Activated B cell treated with CpG ODN at 0.5 μM for 24 hours (primary cell): ENCODE measurements at regions not wholly inside any gene's neighbourhood (a gene's known extent, or its start where the extent isn't known, plus 50 kb on each side); places are given as distances from the start of the nearest gene placed in this dataset.

Experiments used
- ATAC-seq: fragments of 200-7000 bp; cut with Tn5 transposase; one replicate; pipeline ENCODE4 v1.10.0; 2021; ENCODE audit warnings: low read depth, mild to moderate bottlenecking, moderate library complexity
- CTCF ChIA-PET: fragments of 350-600 bp; sonication (Branson Sonifier 250); formaldehyde crosslinking; loops from one replicate; lab custom pipeline; 2021; ENCODE audit warnings: antibody characterized with exemption; lab: Charles Lee
- POLR2A ChIA-PET: fragments of 350-600 bp; sonication (Branson Sonifier 250); formaldehyde crosslinking; loops from one replicate; lab custom pipeline; 2021; ENCODE audit warnings: antibody characterized with exemption; lab: Charles Lee
- DNase-seq: peaks from one replicate; pipeline ENCODE4 v3.0.0; 2022
- H3K27ac Mint-ChIP-seq: one replicate; pipeline ENCODE4 v1.8.0; 2020; ENCODE audit warnings: mixed read lengths
- H3K27me3 Mint-ChIP-seq: one replicate; pipeline ENCODE4 v1.8.0; 2021; ENCODE audit warnings: mixed read lengths
- H3K36me3 Mint-ChIP-seq: one replicate; pipeline ENCODE4 v1.8.0; 2021; ENCODE audit warnings: low read depth, mixed read lengths
- H3K4me1 Mint-ChIP-seq: one replicate; pipeline ENCODE4 v1.8.0; 2021; ENCODE audit warnings: mixed read lengths
- H3K4me3 Mint-ChIP-seq: one replicate; pipeline ENCODE4 v1.8.0; 2020; ENCODE audit warnings: mild to moderate bottlenecking, mixed read lengths
- H3K9me3 Mint-ChIP-seq: one replicate; pipeline ENCODE4 v1.8.0; 2020; ENCODE audit warnings: mixed read lengths
- intact Hi-C: fragments of 100-400 bp; cut with micrococcal nuclease; formaldehyde crosslinking; loops from one replicate; pipeline ENCODE4 v1.15.1; 2024
- TF ChIP-seq, protein P1 (sequence below): fragments of 200-600 bp; IDR thresholded peaks from one replicate; pipeline ENCODE4 v1.8.0; 2022; ENCODE audit warnings: antibody characterized with exemption, mild to moderate bottlenecking

DNA sequence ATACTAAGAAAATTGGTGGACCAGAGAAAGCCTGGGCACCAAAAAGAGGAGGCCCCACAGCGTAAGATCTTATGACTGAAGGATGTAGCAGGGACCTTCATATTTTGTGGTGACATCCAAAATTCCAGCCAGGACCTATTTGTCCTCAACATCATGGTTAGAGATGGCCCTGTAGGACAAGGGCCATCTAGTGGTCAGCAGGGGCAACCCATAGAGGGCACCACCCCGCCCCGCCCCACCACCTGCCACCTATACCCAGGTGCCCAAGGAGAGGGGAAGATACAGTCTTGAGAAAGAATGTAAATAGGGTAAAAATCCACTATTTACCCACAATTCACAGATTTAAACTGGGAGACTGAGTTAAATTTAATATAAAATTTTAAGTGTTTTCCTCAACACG lies 59.6 kb upstream of the TMEM163 start:
- DNase-seq, result no peak
- H3K9me3 Mint-ChIP-seq, result no peaks in the 10 kb centered on the region
- no peaks in the 10 kb centered on the region for H3K36me3 Mint-ChIP-seq
- no peak overlapping the region for H3K27ac Mint-ChIP-seq
- TF ChIP-seq, protein P1, sequence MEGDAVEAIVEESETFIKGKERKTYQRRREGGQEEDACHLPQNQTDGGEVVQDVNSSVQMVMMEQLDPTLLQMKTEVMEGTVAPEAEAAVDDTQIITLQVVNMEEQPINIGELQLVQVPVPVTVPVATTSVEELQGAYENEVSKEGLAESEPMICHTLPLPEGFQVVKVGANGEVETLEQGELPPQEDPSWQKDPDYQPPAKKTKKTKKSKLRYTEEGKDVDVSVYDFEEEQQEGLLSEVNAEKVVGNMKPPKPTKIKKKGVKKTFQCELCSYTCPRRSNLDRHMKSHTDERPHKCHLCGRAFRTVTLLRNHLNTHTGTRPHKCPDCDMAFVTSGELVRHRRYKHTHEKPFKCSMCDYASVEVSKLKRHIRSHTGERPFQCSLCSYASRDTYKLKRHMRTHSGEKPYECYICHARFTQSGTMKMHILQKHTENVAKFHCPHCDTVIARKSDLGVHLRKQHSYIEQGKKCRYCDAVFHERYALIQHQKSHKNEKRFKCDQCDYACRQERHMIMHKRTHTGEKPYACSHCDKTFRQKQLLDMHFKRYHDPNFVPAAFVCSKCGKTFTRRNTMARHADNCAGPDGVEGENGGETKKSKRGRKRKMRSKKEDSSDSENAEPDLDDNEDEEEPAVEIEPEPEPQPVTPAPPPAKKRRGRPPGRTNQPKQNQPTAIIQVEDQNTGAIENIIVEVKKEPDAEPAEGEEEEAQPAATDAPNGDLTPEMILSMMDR, result no peak
- peaks cover 5% of the 10 kb centered on the region for H3K4me1 Mint-ChIP-seq
- ATAC-seq, result no peak
- ChIA-PET CTCF (interaction anchor here (1.3 kb wide), 1 partner anchor 327 kb away, joined by 4 read pairs; no protein-coding TSS in a partner anchor), POLR2A (no interaction called here)
- H3K4me3 Mint-ChIP-seq, result no peak overlapping the region
- intact Hi-C loops, result loop anchor here (10.0 kb wide), 1 partner anchor 194 kb away; no protein-coding TSS in a partner anchor
- no peaks in the 10 kb centered on the region for H3K27me3 Mint-ChIP-seq

DNA sequence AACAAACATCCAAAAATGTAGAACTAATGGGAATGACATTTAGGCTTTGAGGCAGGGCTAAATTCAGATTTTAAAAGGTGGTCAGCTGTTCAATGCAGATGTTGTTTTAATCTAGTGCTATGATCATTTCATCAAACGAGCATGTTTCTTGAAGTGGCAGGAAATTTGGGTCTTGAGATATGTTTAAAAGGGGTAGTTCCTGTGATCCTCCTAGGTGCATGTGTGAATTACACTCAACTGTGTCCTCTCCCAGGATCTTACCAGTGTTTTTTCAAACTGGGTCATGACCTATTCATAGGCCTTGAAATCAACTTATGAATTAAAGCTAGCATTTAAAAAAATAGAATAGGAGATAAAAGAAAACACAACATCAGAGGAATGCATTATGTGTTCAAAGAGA lies 57.4 kb upstream of the ACMSD start:
- Mint-ChIP-seq H3K27me3 (no peaks in the 10 kb centered on the region), H3K36me3 (no peaks in the 10 kb centered on the region), H3K4me1 (peaks cover 8% of the 10 kb centered on the region), H3K27ac (no peak overlapping the region), H3K4me3 (no peak overlapping the region), H3K9me3 (no peaks in the 10 kb centered on the region)
- intact Hi-C loops, result no loop called here
- TF ChIP-seq, protein P1, result no peak
- DNase-seq, result no peak
- ATAC-seq, result no peak
- CTCF ChIA-PET, result no interaction called here
- POLR2A ChIA-PET, result no interaction called here

DNA sequence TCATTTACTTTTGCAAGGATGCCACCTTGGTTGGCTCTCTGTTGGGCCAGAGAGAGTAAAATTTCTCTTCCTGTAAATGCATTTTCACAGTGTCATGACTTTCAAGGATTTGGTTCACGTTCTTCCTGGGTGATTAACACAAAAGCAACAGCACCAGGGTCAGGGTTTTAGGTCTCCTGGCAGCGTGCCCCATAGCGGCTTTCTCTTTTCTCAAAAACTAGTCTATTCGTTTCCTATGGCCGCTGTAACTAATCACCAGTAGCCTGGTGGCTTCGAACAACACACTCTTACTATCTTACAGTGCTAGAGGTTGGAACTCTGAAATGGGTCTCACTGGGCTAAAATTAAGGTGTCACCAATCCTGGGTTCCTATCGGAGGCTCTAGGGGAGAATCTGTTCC lies 56.3 kb upstream of the ACMSD start:
- Mint-ChIP-seq H3K4me1 (peaks cover 8% of the 10 kb centered on the region), H3K9me3 (peaks cover 3% of the 10 kb centered on the region), H3K36me3 (no peaks in the 10 kb centered on the region), H3K27ac (no peak overlapping the region), H3K27me3 (no peaks in the 10 kb centered on the region), H3K4me3 (no peak overlapping the region)
- CTCF ChIA-PET, result interaction anchor here (1.0 to 1.5 kb wide), 5 partner anchors 14 to 928 kb away, joined by 3 to 4 read pairs (median 3); no protein-coding TSS in a partner anchor
- DNase-seq (no peak), ATAC-seq (no peak)
- intact Hi-C loops, result loop anchor here (1.0 to 2.0 kb wide), 5 partner anchors 30 to 331 kb away; no protein-coding TSS in a partner anchor
- TF ChIP-seq, protein P1, result no peak
- POLR2A ChIA-PET, result no interaction called here

DNA sequence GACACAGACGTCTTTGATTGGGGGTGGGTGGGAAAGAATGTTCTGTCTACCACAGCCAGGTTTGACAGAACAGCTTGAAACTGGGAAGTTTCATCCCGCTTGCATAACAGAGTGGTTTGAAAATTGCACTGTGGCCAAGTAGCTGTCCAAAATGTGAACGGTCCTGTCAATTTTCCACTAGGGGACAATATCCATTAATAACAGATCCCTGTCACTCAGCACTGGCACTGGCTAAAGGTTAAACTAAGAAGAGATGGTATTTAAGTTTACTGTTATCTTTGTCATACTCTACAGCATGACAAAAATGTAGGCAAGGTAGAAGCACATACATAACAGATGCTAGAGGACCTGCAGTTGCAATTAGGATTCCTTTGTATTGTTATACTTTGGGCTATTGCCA lies 55.6 kb upstream of the ACMSD start:
- Mint-ChIP-seq H3K4me3 (no peak overlapping the region), H3K4me1 (peaks cover 8% of the 10 kb centered on the region), H3K9me3 (peaks cover 3% of the 10 kb centered on the region), H3K27me3 (no peaks in the 10 kb centered on the region), H3K36me3 (no peaks in the 10 kb centered on the region), H3K27ac (no peak overlapping the region)
- TF ChIP-seq, protein P1, result peak; percentile 47
- intact Hi-C loops, result loop anchor here (1.0 to 2.0 kb wide), 5 partner anchors 30 to 332 kb away; no protein-coding TSS in a partner anchor
- ChIA-PET CTCF (interaction anchor here (1.0 to 1.5 kb wide), 7 partner anchors 15 to 927 kb away, joined by 3 to 4 read pairs (median 3); no protein-coding TSS in a partner anchor), POLR2A (interaction anchor here (0.7 kb wide), 1 partner anchor 298 kb away, joined by 3 read pairs; no protein-coding TSS in a partner anchor)
- DNase-seq, result no peak
- peak; percentile 66 for ATAC-seq

DNA sequence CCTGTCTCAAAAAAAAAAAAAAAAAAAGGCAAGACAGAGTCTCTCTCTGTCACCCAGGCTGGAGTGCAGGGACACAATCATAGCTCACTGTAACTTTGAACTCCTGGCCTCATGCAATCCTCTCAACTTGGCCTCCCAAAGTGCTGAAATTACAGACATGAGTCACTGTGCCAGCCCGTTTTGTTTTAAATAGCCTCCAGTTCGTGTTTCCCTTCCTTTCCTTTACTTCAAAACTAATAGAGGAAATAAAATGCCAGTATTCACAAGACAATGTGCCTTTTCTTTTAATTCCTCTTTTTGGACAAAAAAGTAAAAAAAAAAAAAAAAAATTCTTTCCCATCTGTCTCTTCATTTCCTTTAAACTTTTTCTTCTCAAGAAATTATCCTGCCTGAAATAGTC lies 54.5 kb upstream of the ACMSD start:
- ATAC-seq, result no peak
- no peak overlapping the region for H3K27ac Mint-ChIP-seq
- ChIA-PET CTCF (interaction anchor here (0.7 to 1.5 kb wide), 3 partner anchors 49 to 1673 kb away, joined by 3 read pairs; no protein-coding TSS in a partner anchor), POLR2A (interaction anchor here (0.6 kb wide), 1 partner anchor 27 kb away, joined by 3 read pairs; no protein-coding TSS in a partner anchor)
- no peaks in the 10 kb centered on the region for H3K36me3 Mint-ChIP-seq
- no peaks in the 10 kb centered on the region for H3K27me3 Mint-ChIP-seq
- intact Hi-C loops, result loop anchor here (2.0 kb wide), 2 partner anchors 71 to 333 kb away; no protein-coding TSS in a partner anchor
- no peak for DNase-seq
- H3K4me1 Mint-ChIP-seq, result peaks cover 4% of the 10 kb centered on the region
- peaks cover 3% of the 10 kb centered on the region for H3K9me3 Mint-ChIP-seq
- TF ChIP-seq, protein P1, result no peak
- no peak overlapping the region for H3K4me3 Mint-ChIP-seq
